WTC11 (cell line): ENCODE measurements at regions not wholly inside any gene's neighbourhood (a gene's known extent, or its start where the extent isn't known, plus 50 kb on each side); places are given as distances from the start of the nearest gene placed in this dataset.

ENCODE experiments used
- ATAC-seq: fragments of 200-7000 bp; cut with Tn5 transposase; 2 replicates; pipeline ENCODE4 v1.10.0; 2021; ENCODE audit warnings: mild to moderate bottlenecking, moderate library complexity
- CTCF ChIA-PET: fragments of 300-600 bp; sonication (Branson Sonifier 250); formaldehyde crosslinking; loops from one replicate; lab custom pipeline; 2021; ENCODE audit warnings: antibody characterized with exemption; lab: Charles Lee
- POLR2A ChIA-PET: fragments of 350-600 bp; sonication (Branson Sonifier 250); formaldehyde crosslinking; loops from one replicate; lab custom pipeline; 2021; ENCODE audit warnings: antibody characterized with exemption; lab: Charles Lee
- DNase-seq: peaks from one replicate; pipeline ENCODE4 v3.0.0; 2021; ENCODE audit warnings: low spot score
- H3K27ac Mint-ChIP-seq: 2 replicates; pipeline ENCODE4 v1.8.0; 2021; ENCODE audit warnings: mixed read lengths
- H3K27me3 Mint-ChIP-seq: 2 replicates; pipeline ENCODE4 v1.8.0; 2021; ENCODE audit warnings: low read depth, mild to moderate bottlenecking, moderate library complexity, mixed read lengths
- H3K36me3 Mint-ChIP-seq: 2 replicates; pipeline ENCODE4 v1.8.0; 2021; ENCODE audit warnings: mixed read lengths
- H3K4me1 Mint-ChIP-seq: 2 replicates; pipeline ENCODE4 v1.8.0; 2022; ENCODE audit warnings: mixed read lengths
- H3K4me3 Mint-ChIP-seq: 2 replicates; pipeline ENCODE4 v1.8.0; 2021; ENCODE audit warnings: mild to moderate bottlenecking, moderate library complexity, mixed read lengths
- H3K9me3 Mint-ChIP-seq: 2 replicates; pipeline ENCODE4 v1.8.0; 2021; ENCODE audit warnings: mixed read lengths
- AFF4 ChIP-seq: sonication (generic); formaldehyde crosslinking; IDR thresholded peaks from 2 replicates; pipeline ENCODE4 v1.8.1; 2023; ENCODE audit warnings: mild to moderate bottlenecking, missing genetic modification reagents, borderline replicate concordance
- MYBL2 ChIP-seq: sonication (generic); formaldehyde crosslinking; IDR thresholded peaks from 2 replicates; pipeline ENCODE4 v1.8.1; 2023; ENCODE audit warnings: mild to moderate bottlenecking, moderate library complexity, missing genetic modification reagents
- NR1H2 ChIP-seq: sonication (generic); formaldehyde crosslinking; IDR thresholded peaks from 2 replicates; pipeline ENCODE4 v1.9.0; 2021; ENCODE audit warnings: mild to moderate bottlenecking, moderate library complexity, missing genetic modification reagents
- OVOL2 ChIP-seq: fragments of 250-450 bp; sonication (Bioruptor Pico); IDR thresholded peaks from 2 replicates; pipeline ENCODE4 v1.9.0; 2021; ENCODE audit warnings: mild to moderate bottlenecking, borderline replicate concordance
- ZNF121 ChIP-seq: sonication (generic); formaldehyde crosslinking; IDR thresholded peaks from 2 replicates; pipeline ENCODE4 v1.8.0; 2023; ENCODE audit warnings: missing genetic modification reagents
- ZNF423 ChIP-seq: fragments of 250-450 bp; sonication (Bioruptor Pico); IDR thresholded peaks from 2 replicates; pipeline ENCODE4 v2.1.2; 2022; ENCODE audit warnings: mild to moderate bottlenecking, moderate library complexity
- TF ChIP-seq, protein P1 (sequence below): fragments of 250-450 bp; sonication (Bioruptor Pico); IDR thresholded peaks from 2 replicates; pipeline ENCODE4 v1.9.0; 2021; ENCODE audit warnings: mild to moderate bottlenecking, borderline replicate concordance
- TF ChIP-seq, protein P2 (sequence below): fragments of 250-450 bp; sonication (Bioruptor Pico); IDR thresholded peaks from 2 replicates; pipeline ENCODE4 v2.1.2; 2022; ENCODE audit warnings: mild to moderate bottlenecking, moderate library complexity
- TF ChIP-seq, protein P3 (sequence below): sonication (generic); formaldehyde crosslinking; conservative IDR thresholded peaks from 2 replicates; pipeline ENCODE4 v1.8.1; 2023; ENCODE audit warnings: mild to moderate bottlenecking, low read depth, missing genetic modification reagents, moderate library complexity

DNA sequence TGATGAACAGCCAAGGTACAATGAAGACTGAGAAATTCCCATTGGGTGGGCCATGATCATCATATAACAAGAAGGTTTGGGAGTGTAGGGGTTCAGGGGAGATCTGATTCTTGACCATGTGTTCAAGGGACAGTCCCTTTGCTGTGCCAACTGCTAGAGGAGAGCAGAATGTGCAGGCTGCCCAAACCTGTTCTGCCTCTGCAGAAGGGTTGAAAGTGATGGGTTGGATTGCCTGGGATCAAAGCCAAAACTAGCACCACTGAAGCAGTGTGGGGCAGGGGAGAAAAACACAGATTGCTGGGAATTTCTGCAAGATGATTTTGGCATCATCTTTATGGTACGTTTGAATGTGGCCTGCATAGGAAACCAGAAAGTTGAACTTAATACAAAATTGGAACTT lies 303.9 kb downstream of the OTUD1 start:
- POLR2A ChIA-PET = no interaction called here
- no peak for ATAC-seq

More for the DNA sequence above, 303.9 kb downstream of the OTUD1 start:
- CTCF ChIA-PET = no interaction called here
- Mint-ChIP-seq H3K9me3 (peaks cover 7% of the 10 kb centered on the region), H3K4me1 (0 out of 2 replicates have a peak, but pooled peaks cover 4% of the 10 kb centered on the region)
- TF ChIP-seq MYBL2 (CRISPR knock-in tag) (no peak), AFF4 (no peak), ZNF121 (CRISPR knock-in tag) (no peak), OVOL2 (CRISPR knock-in tag) (no peak), ZNF423 (CRISPR knock-in tag) (no peak), NR1H2 (CRISPR knock-in tag) (no peak)
- TF ChIP-seq, protein P1, sequence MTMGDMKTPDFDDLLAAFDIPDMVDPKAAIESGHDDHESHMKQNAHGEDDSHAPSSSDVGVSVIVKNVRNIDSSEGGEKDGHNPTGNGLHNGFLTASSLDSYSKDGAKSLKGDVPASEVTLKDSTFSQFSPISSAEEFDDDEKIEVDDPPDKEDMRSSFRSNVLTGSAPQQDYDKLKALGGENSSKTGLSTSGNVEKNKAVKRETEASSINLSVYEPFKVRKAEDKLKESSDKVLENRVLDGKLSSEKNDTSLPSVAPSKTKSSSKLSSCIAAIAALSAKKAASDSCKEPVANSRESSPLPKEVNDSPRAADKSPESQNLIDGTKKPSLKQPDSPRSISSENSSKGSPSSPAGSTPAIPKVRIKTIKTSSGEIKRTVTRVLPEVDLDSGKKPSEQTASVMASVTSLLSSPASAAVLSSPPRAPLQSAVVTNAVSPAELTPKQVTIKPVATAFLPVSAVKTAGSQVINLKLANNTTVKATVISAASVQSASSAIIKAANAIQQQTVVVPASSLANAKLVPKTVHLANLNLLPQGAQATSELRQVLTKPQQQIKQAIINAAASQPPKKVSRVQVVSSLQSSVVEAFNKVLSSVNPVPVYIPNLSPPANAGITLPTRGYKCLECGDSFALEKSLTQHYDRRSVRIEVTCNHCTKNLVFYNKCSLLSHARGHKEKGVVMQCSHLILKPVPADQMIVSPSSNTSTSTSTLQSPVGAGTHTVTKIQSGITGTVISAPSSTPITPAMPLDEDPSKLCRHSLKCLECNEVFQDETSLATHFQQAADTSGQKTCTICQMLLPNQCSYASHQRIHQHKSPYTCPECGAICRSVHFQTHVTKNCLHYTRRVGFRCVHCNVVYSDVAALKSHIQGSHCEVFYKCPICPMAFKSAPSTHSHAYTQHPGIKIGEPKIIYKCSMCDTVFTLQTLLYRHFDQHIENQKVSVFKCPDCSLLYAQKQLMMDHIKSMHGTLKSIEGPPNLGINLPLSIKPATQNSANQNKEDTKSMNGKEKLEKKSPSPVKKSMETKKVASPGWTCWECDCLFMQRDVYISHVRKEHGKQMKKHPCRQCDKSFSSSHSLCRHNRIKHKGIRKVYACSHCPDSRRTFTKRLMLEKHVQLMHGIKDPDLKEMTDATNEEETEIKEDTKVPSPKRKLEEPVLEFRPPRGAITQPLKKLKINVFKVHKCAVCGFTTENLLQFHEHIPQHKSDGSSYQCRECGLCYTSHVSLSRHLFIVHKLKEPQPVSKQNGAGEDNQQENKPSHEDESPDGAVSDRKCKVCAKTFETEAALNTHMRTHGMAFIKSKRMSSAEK (CRISPR knock-in tag) = no peak
- TF ChIP-seq, protein P2, sequence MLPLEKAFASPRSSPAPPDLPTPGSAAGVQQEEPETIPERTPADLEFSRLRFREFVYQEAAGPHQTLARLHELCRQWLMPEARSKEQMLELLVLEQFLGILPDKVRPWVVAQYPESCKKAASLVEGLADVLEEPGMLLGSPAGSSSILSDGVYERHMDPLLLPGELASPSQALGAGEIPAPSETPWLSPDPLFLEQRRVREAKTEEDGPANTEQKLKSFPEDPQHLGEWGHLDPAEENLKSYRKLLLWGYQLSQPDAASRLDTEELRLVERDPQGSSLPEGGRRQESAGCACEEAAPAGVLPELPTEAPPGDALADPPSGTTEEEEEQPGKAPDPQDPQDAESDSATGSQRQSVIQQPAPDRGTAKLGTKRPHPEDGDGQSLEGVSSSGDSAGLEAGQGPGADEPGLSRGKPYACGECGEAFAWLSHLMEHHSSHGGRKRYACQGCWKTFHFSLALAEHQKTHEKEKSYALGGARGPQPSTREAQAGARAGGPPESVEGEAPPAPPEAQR (CRISPR knock-in tag) = no peak
- TF ChIP-seq, protein P3, sequence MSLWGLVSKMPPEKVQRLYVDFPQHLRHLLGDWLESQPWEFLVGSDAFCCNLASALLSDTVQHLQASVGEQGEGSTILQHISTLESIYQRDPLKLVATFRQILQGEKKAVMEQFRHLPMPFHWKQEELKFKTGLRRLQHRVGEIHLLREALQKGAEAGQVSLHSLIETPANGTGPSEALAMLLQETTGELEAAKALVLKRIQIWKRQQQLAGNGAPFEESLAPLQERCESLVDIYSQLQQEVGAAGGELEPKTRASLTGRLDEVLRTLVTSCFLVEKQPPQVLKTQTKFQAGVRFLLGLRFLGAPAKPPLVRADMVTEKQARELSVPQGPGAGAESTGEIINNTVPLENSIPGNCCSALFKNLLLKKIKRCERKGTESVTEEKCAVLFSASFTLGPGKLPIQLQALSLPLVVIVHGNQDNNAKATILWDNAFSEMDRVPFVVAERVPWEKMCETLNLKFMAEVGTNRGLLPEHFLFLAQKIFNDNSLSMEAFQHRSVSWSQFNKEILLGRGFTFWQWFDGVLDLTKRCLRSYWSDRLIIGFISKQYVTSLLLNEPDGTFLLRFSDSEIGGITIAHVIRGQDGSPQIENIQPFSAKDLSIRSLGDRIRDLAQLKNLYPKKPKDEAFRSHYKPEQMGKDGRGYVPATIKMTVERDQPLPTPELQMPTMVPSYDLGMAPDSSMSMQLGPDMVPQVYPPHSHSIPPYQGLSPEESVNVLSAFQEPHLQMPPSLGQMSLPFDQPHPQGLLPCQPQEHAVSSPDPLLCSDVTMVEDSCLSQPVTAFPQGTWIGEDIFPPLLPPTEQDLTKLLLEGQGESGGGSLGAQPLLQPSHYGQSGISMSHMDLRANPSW (CRISPR knock-in tag) = no peak
- TF ChIP-seq, all 79 proteins: peak for 0
- H3K36me3 Mint-ChIP-seq = no peaks in the 10 kb centered on the region
- no peak overlapping the region for H3K4me3 Mint-ChIP-seq
- no peak overlapping the region for H3K27ac Mint-ChIP-seq
- H3K27me3 Mint-ChIP-seq = no peaks in the 10 kb centered on the region; the same call in none of the 2 replicates
- no peak for DNase-seq
